NCI-H524 (cell line): ENCODE measurements at regions not wholly inside any gene's neighbourhood (a gene's known extent, or its start where the extent isn't known, plus 50 kb on each side); places are given as distances from the start of the nearest gene placed in this dataset.
"Not testable (repeated sequence)": the region's sequence is repeated elsewhere in the genome, so short reads cannot be mapped to it uniquely, and the experiment has no call there.

Source experiments
- DNase-seq, 2 experiments: peaks; one replicate each; lab custom pipeline; 2025; lab: John Stamatoyannopoulos, UW

- no peak for DNase-seq
These were observed 557.3 kb downstream of the TMTC2 start for GRCh38 chr12:83244001-83244400.

GRCh38 chr12:83233987-83234386 is 547.3 kb downstream of the TMTC2 start:
- not testable (repeated sequence) for DNase-seq

GRCh38 chr12:83226960-83227359 is 540.3 kb downstream of the TMTC2 start:
- not testable (repeated sequence) for DNase-seq

- DNase-seq, result no peak
These were observed 539.1 kb downstream of the TMTC2 start for GRCh38 chr12:83225806-83226205.

GRCh38 chr12:83224012-83224411 is 537.3 kb downstream of the TMTC2 start:
- DNase-seq, result no peak

GRCh38 chr12:83220774-83221173 is 534.1 kb downstream of the TMTC2 start:
- DNase-seq, result no peak

GRCh38 chr12:83216230-83216629 is 529.5 kb downstream of the TMTC2 start:
- DNase-seq, result no peak

- DNase-seq, result no peak
These were observed 527.5 kb downstream of the TMTC2 start for GRCh38 chr12:83214185-83214584.

GRCh38 chr12:83210933-83211332 is 524.2 kb downstream of the TMTC2 start:
- no peak for DNase-seq

- DNase-seq, result no peak
These were observed 512.4 kb downstream of the TMTC2 start for GRCh38 chr12:83199069-83199468.

- DNase-seq, result no peak
These were observed 511.7 kb downstream of the TMTC2 start for GRCh38 chr12:83198291-83199015.

- no peak for DNase-seq
These were observed 510.8 kb downstream of the TMTC2 start for GRCh38 chr12:83197483-83197914.

- DNase-seq, result no peak
These were observed 510.1 kb downstream of the TMTC2 start for GRCh38 chr12:83196694-83197350.

GRCh38 chr12:83190631-83191390 is 504.1 kb downstream of the TMTC2 start:
- no peak for DNase-seq

- DNase-seq, result no peak
These were observed 499.7 kb downstream of the TMTC2 start for GRCh38 chr12:83186419-83186818.

GRCh38 chr12:83185241-83185640 is 498.5 kb downstream of the TMTC2 start:
- DNase-seq, result no peak
